ENCODE measurements at regions not wholly inside any gene's neighbourhood (a gene's known extent, or its start where the extent isn't known, plus 50 kb on each side); places are given as distances from the start of the nearest gene placed in this dataset.

- TF ChIP-seq, protein P1, sequence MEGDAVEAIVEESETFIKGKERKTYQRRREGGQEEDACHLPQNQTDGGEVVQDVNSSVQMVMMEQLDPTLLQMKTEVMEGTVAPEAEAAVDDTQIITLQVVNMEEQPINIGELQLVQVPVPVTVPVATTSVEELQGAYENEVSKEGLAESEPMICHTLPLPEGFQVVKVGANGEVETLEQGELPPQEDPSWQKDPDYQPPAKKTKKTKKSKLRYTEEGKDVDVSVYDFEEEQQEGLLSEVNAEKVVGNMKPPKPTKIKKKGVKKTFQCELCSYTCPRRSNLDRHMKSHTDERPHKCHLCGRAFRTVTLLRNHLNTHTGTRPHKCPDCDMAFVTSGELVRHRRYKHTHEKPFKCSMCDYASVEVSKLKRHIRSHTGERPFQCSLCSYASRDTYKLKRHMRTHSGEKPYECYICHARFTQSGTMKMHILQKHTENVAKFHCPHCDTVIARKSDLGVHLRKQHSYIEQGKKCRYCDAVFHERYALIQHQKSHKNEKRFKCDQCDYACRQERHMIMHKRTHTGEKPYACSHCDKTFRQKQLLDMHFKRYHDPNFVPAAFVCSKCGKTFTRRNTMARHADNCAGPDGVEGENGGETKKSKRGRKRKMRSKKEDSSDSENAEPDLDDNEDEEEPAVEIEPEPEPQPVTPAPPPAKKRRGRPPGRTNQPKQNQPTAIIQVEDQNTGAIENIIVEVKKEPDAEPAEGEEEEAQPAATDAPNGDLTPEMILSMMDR (IDR thresholded peaks at IDR 0.05; ENCODE audit: control extremely low read depth, extremely low read depth), result no peak
- peaks cover 0 to 10% (median 0%) of the 10 kb centered on the region in 5 donors for H3K4me1 ChIP-seq (ENCODE audit: control insufficient read depth in 5 of 5, insufficient read depth in 5 of 5, low read length in 5 of 5)
- no peaks in the 10 kb centered on the region for H3K9me3 ChIP-seq (ENCODE audit: control insufficient read depth in 4 of 4, insufficient read depth in 3 of 4, low read length in 3 of 4)
- ATAC-seq (ENCODE audit: insufficient read depth, low FRiP score) (no peak), DNase-seq (no peak)
- no peak overlapping the region for H3K27ac ChIP-seq (ENCODE audit: low read depth in 1 of 2, low read length in 1 of 2)
- H3K36me3 ChIP-seq (ENCODE audit: control insufficient read depth in 4 of 4, insufficient read depth in 4 of 4, low read length in 4 of 4), result no peaks in the 10 kb centered on the region
- H3K9ac ChIP-seq (ENCODE audit: insufficient read depth in 1 of 2, low read length in 2 of 2), result no peak overlapping the region
- H3K27me3 ChIP-seq (ENCODE audit: control insufficient read depth in 3 of 3, insufficient read depth in 3 of 3, low read length in 2 of 3), result no peaks in the 10 kb centered on the region
- 90 to 92% methylated on average over 14 of the region's 14 CpGs for WGBS, 2 donors
- H3K4me3 ChIP-seq, result no peak overlapping the region
Measured at GRCh38 chr1:175863299-175864050, 120.1 kb upstream of the TNR start.

DNA sequence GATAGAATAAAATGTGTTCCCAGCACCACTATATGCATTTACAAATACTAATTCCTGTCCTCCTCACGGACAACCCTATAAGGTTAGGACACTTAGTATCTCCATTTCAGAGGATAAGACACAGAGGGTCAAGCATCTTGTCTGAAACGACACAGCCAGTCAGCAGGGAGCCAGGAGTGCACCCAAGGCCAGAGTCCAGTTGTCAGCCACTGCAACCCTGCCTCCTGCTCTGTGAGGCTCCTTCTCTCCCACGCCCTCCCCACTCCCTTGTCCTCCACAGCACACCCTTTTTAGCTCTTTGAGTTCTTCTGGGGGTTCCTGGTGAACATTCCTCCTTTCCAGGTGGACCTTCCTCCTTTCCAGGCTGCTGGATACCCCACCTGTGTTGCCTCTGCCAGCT, 119.0 kb upstream of the TNR start:
- TF ChIP-seq, protein P1 (IDR thresholded peaks at IDR 0.05; ENCODE audit: control extremely low read depth, extremely low read depth), result no peak
- H3K36me3 ChIP-seq (ENCODE audit: control insufficient read depth in 4 of 4, insufficient read depth in 4 of 4, low read length in 4 of 4), result no peaks in the 10 kb centered on the region
- H3K27ac ChIP-seq (ENCODE audit: low read depth in 1 of 2, low read length in 1 of 2), result no peak overlapping the region
- H3K9ac ChIP-seq (ENCODE audit: insufficient read depth in 1 of 2, low read length in 2 of 2), result no peak overlapping the region
- H3K27me3 ChIP-seq (ENCODE audit: control insufficient read depth in 3 of 3, insufficient read depth in 3 of 3, low read length in 2 of 3), result no peaks in the 10 kb centered on the region
- H3K9me3 ChIP-seq (ENCODE audit: control insufficient read depth in 4 of 4, insufficient read depth in 3 of 4, low read length in 3 of 4), result no peaks in the 10 kb centered on the region
- no peak for DNase-seq
- WGBS, 2 donors, result 83 to 91% methylated on average over 3 of the region's 3 CpGs
- ATAC-seq (ENCODE audit: insufficient read depth, low FRiP score), result no peak
- peaks cover 0 to 18% (median 0%) of the 10 kb centered on the region in 5 donors for H3K4me1 ChIP-seq (ENCODE audit: control insufficient read depth in 5 of 5, insufficient read depth in 5 of 5, low read length in 5 of 5)
- H3K4me3 ChIP-seq, result no peak overlapping the region

DNA sequence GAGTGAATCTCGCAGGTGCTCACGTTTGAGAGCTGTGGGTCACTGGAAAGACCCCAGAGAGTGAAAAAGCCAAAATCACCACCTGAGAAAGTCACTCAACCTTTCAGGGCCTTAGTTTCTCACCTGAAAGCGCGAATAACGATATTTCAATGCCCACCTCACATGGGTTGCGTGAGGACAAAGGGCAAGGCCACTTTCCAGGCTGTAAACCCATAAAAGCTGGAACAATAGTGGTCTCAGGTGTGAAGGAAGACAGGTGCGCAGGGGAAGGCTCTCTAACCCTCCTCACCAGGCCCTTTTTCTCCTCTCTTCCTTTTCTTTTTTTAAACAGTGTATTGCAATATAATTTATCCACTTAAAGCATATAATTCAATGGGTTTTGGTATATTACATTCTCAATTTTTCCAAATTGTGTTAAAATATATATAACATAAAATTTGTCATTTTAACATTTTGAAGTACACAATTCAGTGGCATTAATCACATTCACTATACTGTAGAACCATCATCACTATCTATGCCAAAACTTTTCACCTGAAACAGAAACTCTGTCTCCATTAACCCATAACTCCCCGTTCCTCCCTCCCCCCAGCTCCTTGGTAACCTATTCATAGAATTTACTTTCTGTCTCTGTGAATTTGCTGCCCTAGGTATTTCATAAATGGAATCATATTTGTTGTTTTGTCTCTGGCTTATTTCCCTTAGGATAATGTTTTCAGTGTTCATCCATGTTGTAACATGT, 118.4 kb upstream of the TNR start:
- no peak overlapping the region for H3K9ac ChIP-seq (ENCODE audit: insufficient read depth in 1 of 2, low read length in 2 of 2)
- H3K36me3 ChIP-seq (ENCODE audit: control insufficient read depth in 4 of 4, insufficient read depth in 4 of 4, low read length in 4 of 4), result no peaks in the 10 kb centered on the region
- TF ChIP-seq, protein P1 (IDR thresholded peaks at IDR 0.05; ENCODE audit: control extremely low read depth, extremely low read depth), result no peak
- DNase-seq (no peak), ATAC-seq (ENCODE audit: insufficient read depth, low FRiP score) (no peak)
- H3K4me3 ChIP-seq, result no peak overlapping the region
- 87 to 96% methylated on average over 8 of the region's 8 CpGs for WGBS, 2 donors
- H3K4me1 ChIP-seq (ENCODE audit: control insufficient read depth in 5 of 5, insufficient read depth in 5 of 5, low read length in 5 of 5), result peaks cover 0 to 18% (median 0%) of the 10 kb centered on the region in 5 donors
- no peak overlapping the region for H3K27ac ChIP-seq (ENCODE audit: low read depth in 1 of 2, low read length in 1 of 2)
- H3K27me3 ChIP-seq (ENCODE audit: control insufficient read depth in 3 of 3, insufficient read depth in 3 of 3, low read length in 2 of 3), result no peaks in the 10 kb centered on the region
- H3K9me3 ChIP-seq (ENCODE audit: control insufficient read depth in 4 of 4, insufficient read depth in 3 of 4, low read length in 3 of 4), result no peaks in the 10 kb centered on the region

All from lung (tissue), 11 donors.